Ureter (tissue), 1 donor: ENCODE measurements at regions not wholly inside any gene's neighbourhood (a gene's known extent, or its start where the extent isn't known, plus 50 kb on each side); places are given as distances from the start of the nearest gene placed in this dataset.

Experiments used
- DNase-seq: peaks from one replicate; pipeline ENCODE4 v3.0.0-alpha.2; 2020; ENCODE audit warnings: low spot score
- donor health status: DM: yes; HTN: yes; CAD: no.

GRCh38 chr6:43921039-43921438 is 151.0 kb downstream of the VEGFA start:
- DNase-seq = no peak

GRCh38 chr6:43919774-43920173 is 149.8 kb downstream of the VEGFA start:
- DNase-seq = no peak

GRCh38 chr6:43917878-43918382 is 147.9 kb downstream of the VEGFA start:
- DNase-seq = no peak

GRCh38 chr6:43916924-43917877 is 147.2 kb downstream of the VEGFA start:
- peak; percentile 87 for DNase-seq

GRCh38 chr6:43915986-43916923 is 146.2 kb downstream of the VEGFA start:
- no peak for DNase-seq

- DNase-seq = no peak
Observed at GRCh38 chr6:43915208-43915869, 145.3 kb downstream of the VEGFA start.

- no peak for DNase-seq
Observed at GRCh38 chr6:43914272-43915147, 144.5 kb downstream of the VEGFA start.

- DNase-seq = no peak
Observed at GRCh38 chr6:43913375-43914271, 143.6 kb downstream of the VEGFA start.

- no peak for DNase-seq
Observed at GRCh38 chr6:43912598-43913371, 142.8 kb downstream of the VEGFA start.

- DNase-seq = no peak
Observed at GRCh38 chr6:43912116-43912577, 142.1 kb downstream of the VEGFA start.

GRCh38 chr6:43911354-43912115 is 141.5 kb downstream of the VEGFA start:
- no peak for DNase-seq

GRCh38 chr6:43910638-43911353 is 140.8 kb downstream of the VEGFA start:
- DNase-seq = no peak

GRCh38 chr6:43910149-43910637 is 140.2 kb downstream of the VEGFA start:
- DNase-seq = no peak

- no peak for DNase-seq
Observed at GRCh38 chr6:43909474-43910148, 139.6 kb downstream of the VEGFA start.

- DNase-seq = no peak
Observed at GRCh38 chr6:43907789-43908472, 137.9 kb downstream of the VEGFA start.

GRCh38 chr6:43907312-43907711 is 137.3 kb downstream of the VEGFA start:
- DNase-seq = no peak
